Myocyte (in vitro differentiated cells): ENCODE measurements at regions not wholly inside any gene's neighbourhood (a gene's known extent, or its start where the extent isn't known, plus 50 kb on each side); places are given as distances from the start of the nearest gene placed in this dataset.
"Not testable (repeated sequence)": the region's sequence is repeated elsewhere in the genome, so short reads cannot be mapped to it uniquely, and the experiment has no call there.

Experiments
- DNase-seq: peaks from one replicate; pipeline ENCODE4 v3.0.0-alpha.2; 2012; ENCODE audit warnings: low read depth

GRCh38 chr1:79517470-79518224 lies 511.1 kb upstream of the ADGRL4 start:
- DNase-seq = no peak

DNA sequence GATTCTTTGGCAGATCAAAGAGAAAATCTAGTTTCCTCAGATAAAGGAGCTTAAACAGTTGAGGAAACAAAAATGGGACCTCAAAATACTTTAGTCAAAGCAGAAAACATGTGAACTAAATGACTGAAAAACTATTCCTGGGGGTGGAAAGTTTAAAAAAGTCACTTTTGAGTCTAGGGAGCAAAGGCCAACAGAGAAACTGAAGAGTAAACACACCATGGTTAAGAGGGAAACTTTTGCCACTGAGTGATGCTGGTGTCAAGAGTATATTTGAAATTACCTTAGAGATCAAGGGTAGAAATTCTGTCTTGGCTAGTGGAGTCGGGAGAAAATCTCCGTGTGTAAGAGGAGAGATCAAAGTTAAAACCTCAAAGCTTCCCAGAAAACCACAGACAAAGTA lies 501.2 kb upstream of the ADGRL4 start:
- no peak for DNase-seq

- no peak for DNase-seq
Observed at GRCh38 chr1:79501153-79501552, 494.6 kb upstream of the ADGRL4 start.

- DNase-seq = no peak
Observed at GRCh38 chr1:79499541-79499940, 493.0 kb upstream of the ADGRL4 start.

DNA sequence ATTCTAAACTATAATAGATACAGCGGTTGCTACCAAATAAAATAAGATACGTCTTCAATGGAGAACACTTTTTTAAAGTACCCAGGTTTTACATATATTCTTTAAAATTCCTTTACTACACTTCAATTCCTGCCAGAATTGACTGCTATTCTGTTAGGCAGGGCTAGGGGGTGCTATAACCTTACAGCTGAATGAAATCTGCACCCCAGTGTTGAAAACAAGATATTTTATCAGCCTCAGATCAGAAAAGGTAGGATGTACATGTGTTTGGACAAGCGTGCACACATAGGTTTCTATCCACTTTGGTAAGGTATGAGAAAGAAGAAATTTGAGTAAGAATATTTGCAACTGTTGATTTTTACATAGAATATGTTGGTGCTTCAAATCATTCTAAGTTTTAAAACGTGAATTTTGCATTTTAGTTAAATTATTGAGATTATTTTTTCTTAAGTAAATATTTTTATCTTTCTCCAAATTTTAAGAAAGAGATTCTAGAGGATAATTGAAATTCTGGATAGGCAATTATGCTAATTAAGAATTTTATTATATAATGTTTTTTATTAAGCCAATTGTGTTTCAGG lies 490.8 kb upstream of the ADGRL4 start:
- peak; percentile 36 for DNase-seq

DNA sequence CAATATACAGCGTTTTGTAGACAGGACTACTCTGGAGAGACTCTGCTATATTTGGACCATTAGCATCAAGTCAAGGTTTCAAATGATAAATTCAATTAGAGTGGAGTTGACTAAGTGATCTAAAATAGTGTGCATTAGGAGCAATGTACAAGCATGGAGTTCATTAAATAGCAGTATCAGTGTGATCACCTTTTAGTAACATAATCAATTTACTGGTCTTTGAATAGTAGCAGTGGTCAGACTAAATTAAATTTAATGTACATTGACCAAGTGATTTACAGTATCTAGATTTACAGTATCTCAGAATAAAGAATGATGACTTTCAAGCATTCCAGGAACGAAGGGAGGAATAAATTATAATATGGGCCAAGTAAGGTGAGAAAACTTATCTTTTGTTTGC lies 489.6 kb upstream of the ADGRL4 start:
- no peak for DNase-seq

DNA sequence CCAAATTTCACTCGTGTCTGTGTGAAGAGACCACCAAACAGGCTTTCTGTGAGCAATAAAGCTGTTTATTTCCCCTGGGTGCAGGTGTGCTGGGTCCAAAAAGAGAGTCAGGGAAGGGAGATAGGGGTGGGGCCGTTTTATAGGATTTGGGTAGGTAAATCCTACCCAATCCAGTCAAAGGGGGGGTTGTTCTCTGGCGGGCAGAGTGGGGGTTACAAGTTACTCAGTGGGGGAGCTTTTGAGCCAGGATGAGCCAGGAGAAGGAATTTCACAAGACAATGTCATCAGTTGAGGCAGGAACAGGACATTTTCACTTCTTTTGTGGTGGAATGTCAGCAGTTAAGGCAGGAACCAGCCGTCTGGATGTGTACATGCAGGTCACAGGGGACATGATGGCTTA lies 487.2 kb upstream of the ADGRL4 start:
- not testable (repeated sequence) for DNase-seq

GRCh38 chr1:79488572-79489121 lies 482.1 kb upstream of the ADGRL4 start:
- not testable (repeated sequence) for DNase-seq

GRCh38 chr1:79478728-79479373 lies 472.3 kb upstream of the ADGRL4 start:
- DNase-seq = no peak

GRCh38 chr1:79478160-79478559 lies 471.6 kb upstream of the ADGRL4 start:
- no peak for DNase-seq

- no peak for DNase-seq
Observed at GRCh38 chr1:79472067-79472656, 465.6 kb upstream of the ADGRL4 start.

- no peak for DNase-seq
Observed at GRCh38 chr1:79469139-79469538, 462.6 kb upstream of the ADGRL4 start.

DNA sequence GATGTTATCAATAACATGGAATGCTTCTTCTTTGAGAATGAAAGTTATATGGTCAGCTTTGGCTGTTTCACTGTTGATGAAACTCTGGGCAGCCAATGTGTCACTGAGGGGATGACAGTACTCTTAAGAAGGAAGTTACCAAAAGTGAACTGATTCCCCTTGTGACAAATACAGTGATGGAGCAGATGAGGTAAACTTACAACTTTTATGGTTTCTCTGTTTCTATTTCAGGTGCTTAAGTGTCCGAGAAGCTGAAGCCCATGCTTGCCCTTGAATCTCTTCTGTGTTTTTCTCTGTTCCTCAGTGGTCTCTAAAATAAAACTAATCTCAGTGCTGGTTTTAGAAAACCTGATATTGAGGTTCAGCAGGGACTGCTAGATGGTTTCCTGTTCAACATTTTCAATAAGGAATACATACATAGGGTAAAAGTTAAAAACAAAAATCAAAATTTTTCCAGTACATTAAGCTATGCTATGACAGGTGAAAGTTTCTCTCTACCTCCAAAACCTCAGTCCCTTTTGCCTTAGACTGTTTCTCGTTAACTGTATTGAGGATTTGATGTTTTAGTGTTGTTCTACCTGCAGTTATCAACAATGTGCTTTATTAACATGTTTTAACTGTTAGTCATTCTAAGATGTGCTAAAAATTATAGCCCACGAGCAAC lies 454.4 kb upstream of the ADGRL4 start:
- DNase-seq = no peak

DNA sequence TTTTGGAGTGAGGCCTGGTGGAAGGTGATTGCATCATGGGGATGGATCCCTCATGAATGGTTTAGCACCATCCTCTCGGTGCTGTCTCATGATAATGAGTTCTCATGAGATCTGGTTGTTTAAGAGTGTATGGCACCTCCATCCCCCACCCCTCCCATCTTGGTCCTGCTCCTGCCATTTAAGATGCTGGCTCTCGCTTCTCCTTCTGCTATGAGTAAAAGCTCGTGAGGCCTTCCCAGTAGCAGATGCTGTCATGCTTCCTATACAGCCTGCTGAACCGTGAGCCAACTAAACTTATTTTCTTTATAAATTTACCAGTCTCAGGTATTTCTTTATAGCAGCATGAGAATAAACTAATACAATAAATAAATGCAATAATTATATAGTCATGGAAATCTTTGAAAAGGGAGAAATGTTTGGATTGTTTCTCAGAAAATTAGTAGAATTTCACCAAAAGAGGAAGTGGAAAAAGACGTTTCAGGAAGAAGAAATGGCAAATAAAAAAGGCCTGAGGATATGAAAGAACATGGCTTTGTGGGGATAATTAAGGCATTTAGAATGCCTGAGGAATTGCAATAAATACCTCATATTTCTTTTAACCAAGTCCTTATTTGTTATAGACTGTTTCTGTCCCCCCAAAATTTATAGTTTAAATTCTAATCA lies 451.2 kb upstream of the ADGRL4 start:
- no peak for DNase-seq

GRCh38 chr1:79448426-79448825 lies 441.9 kb upstream of the ADGRL4 start:
- DNase-seq = no peak

DNA sequence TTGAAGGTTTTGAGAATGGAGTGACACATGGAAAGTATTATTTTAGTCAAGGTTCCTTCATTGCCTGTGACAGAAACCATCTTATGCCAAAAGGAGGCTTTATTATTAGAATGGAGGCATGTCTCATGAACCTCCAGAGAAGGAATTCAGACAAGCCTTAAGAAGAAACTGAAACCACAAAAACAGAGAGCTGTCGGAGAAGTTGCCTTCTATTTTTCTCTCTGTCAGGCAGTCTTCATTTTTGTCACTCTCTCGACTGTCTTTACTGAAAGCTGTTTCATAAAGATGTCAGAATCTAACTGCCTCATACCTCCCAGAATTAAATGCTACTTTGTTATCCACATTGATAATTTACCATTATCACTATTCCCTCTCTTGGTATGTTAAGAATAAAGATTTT lies 434.7 kb upstream of the ADGRL4 start:
- DNase-seq = peak; percentile 25

DNA sequence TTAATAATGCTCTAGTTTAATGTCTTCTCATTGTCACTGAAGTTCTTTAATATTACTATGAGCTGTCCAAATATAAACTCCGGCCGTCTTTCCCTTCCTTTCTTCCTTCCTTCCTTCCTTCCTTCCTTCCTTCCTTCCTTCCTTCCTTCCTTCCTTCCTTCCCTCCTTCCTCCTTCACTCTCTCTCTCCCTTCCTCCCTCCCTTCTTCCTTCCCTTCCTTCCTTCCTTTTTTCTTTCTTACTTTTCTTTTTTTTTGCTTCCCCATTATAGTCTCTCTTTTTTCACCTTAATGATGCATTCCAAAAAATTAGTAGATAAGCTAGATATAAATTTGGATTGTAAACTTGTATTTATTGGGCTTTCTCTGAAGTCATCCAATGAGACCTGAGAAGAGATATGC lies 431.0 kb upstream of the ADGRL4 start:
- DNase-seq = no peak

DNA sequence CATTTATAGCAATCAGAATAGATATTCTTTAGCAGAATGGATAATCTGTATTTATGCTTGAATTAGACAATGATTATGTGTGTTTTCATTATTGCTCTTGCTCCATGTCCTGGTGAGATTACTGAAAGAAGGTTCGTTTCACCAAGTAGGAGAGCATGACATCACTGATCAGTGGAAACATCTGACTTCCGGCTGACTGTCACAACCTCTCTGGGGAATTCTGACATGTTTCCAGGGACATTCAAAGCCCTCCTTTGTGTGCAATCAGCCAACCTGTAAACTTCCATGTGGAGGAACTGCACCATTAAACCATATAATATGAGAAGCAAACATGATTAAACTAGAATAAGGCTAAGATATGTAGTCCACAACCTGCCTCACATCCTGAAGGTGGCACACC lies 424.8 kb upstream of the ADGRL4 start:
- no peak for DNase-seq

- DNase-seq = no peak
Observed at GRCh38 chr1:79430437-79430836, 423.9 kb upstream of the ADGRL4 start.

DNA sequence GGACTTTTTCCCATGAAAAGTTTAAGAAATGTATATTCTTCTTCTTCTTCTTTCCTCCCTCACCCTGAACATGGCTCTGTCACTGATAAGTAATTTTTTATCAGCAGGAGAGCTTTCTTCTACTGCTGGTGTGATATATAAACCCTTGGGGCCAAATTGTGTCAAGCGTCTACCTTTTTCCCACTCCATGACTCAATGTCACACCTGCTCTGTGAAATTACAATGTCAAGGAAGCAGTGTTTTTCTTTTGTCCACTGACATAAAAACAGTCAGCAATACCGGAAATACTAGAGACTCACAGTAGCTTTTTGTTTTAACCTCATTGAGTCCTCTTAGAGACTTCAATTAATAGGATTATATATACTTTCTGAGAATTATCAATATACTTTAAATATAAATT lies 416.2 kb upstream of the ADGRL4 start:
- DNase-seq = no peak

DNA sequence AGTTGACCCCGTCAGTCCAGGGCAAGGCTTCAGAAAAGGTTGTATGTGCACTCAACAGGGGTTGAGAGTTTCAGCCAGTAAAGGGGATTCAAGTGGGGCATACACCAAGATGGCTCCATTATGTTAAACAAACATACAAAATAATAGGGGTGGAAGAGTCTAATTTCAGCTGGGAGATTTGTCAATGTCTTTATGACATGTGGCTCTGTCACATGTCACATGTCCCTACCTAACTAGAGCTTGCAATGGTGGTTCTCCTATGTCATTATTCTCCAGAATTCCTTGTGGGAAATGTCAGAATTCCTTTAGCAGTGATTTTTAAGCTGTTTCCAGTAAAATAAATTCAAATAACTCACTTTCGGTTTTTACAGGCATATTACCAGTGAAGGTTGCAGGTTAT lies 392.0 kb upstream of the ADGRL4 start:
- DNase-seq = no peak
